HG02678 (cell line): ENCODE measurements at regions not wholly inside any gene's neighbourhood (a gene's known extent, or its start where the extent isn't known, plus 50 kb on each side); places are given as distances from the start of the nearest gene placed in this dataset.

Source experiments
- ATAC-seq: cut with Tn5 transposase; IDR thresholded peaks from one replicate; pipeline ENCODE4 v1.9.1; 2021; ENCODE audit warnings: mild to moderate bottlenecking, moderate library complexity; ENCODE audit not compliant: unreplicated experiment

GRCh38 chr2:49262801-49263560 is 108.7 kb upstream of the FSHR start:
- ATAC-seq: no peak

- ATAC-seq: no peak
Measured at GRCh38 chr2:49261781-49262180, 107.5 kb upstream of the FSHR start.

- no peak for ATAC-seq
Measured at GRCh38 chr2:49260979-49261538, 106.7 kb upstream of the FSHR start.

- no peak for ATAC-seq
Measured at GRCh38 chr2:49259926-49260325, 105.6 kb upstream of the FSHR start.

- ATAC-seq: no peak
Measured at GRCh38 chr2:49255409-49255971, 101.2 kb upstream of the FSHR start.

GRCh38 chr2:49254401-49254800 is 100.1 kb upstream of the FSHR start:
- no peak for ATAC-seq

GRCh38 chr2:49251766-49252165 is 97.5 kb upstream of the FSHR start:
- no peak for ATAC-seq

GRCh38 chr2:49251251-49251650 is 96.9 kb upstream of the FSHR start:
- no peak for ATAC-seq

GRCh38 chr2:49248506-49248905 is 94.2 kb upstream of the FSHR start:
- no peak for ATAC-seq

GRCh38 chr2:49241991-49242390 is 87.7 kb upstream of the FSHR start:
- no peak for ATAC-seq

GRCh38 chr2:49241501-49241900 is 87.2 kb upstream of the FSHR start:
- no peak for ATAC-seq

- no peak for ATAC-seq
Measured at GRCh38 chr2:49240608-49241007, 86.3 kb upstream of the FSHR start.

- no peak for ATAC-seq
Measured at GRCh38 chr2:49238604-49238960, 84.3 kb upstream of the FSHR start.

- no peak for ATAC-seq
Measured at GRCh38 chr2:49237867-49238603, 83.7 kb upstream of the FSHR start.

GRCh38 chr2:49236316-49236715 is 82.0 kb upstream of the FSHR start:
- ATAC-seq: no peak

GRCh38 chr2:49226360-49226759 is 72.0 kb upstream of the FSHR start:
- ATAC-seq: no peak

- no peak for ATAC-seq
Measured at GRCh38 chr2:49225126-49225525, 70.8 kb upstream of the FSHR start.

GRCh38 chr2:49224426-49225010 is 70.2 kb upstream of the FSHR start:
- ATAC-seq: no peak

- no peak for ATAC-seq
Measured at GRCh38 chr2:49222975-49223528, 68.7 kb upstream of the FSHR start.

GRCh38 chr2:49219741-49220140 is 65.4 kb upstream of the FSHR start:
- no peak for ATAC-seq

- no peak for ATAC-seq
Measured at GRCh38 chr2:49210191-49210590, 55.9 kb upstream of the FSHR start.
